HG02938 (cell line): ENCODE measurements at regions not wholly inside any gene's neighbourhood (a gene's known extent, or its start where the extent isn't known, plus 50 kb on each side); places are given as distances from the start of the nearest gene placed in this dataset.
A peak's percentile ranks its signal among the peaks of the same experiment; 100 is the strongest.
"Not testable (repeated sequence)": the region's sequence is repeated elsewhere in the genome, so short reads cannot be mapped to it uniquely, and the experiment has no call there.

ENCODE experiments used
- ATAC-seq: cut with Tn5 transposase; IDR thresholded peaks from one replicate; pipeline ENCODE4 v1.9.1; 2021; ENCODE audit warnings: mild to moderate bottlenecking, moderate library complexity; ENCODE audit not compliant: unreplicated experiment

DNA sequence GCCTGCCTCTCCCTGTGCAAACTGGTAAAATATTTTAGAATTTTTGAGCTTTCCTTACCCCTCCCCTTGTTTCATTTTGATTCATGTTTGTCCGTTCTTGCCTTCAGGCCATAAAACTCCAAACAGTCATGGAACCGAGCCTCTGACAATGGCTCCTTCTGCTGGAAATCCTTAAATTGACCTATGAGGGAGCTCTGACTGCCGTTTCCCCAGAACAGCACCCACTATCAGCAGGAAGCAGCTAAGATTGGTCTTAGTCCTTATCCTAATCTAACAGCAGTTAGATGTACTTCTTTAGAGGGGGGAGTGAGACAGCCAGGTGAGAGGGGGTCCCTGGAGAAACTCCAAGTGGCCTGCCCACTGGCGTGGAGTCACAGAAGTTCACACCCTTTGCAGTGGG, 106.7 kb downstream of the FAM174A start:
- no peak for ATAC-seq

DNA sequence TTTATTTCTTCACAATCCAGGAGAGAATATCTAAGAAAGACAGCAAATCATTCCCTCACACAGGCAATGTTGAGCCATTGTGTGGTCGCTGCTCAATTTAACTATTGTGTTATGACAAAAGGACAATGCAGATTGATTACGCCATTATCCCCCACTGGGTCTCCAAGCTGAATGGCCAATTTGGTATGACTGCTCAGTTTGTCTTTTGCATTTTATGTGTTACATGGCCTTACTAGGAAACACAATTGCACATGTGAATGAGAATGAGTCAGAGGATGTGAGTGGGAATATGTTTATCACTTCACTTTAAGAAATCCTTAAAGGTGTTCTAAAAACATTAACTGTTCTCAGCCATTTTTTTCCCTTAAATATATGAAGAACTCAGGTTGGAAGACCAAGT, 108.3 kb downstream of the FAM174A start:
- ATAC-seq, result no peak

DNA sequence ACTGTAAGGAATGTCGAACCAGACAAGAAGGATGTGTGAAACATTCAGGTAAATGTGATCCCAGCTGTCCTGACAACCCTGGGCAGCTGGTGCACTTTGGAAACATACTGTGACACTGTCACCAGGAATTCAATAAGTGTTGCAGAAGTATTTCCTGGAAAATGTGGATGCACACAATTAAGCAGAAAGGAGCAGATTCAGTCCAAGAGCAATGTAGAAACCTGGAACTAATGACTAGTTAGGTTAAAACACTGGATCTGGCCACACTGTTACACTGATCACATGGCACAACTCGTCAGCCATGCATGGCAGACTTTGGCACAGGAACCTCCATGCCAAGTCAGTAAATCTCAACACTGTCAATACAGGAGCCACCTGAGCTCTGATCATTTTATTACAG, 109.0 kb downstream of the FAM174A start:
- no peak for ATAC-seq

GRCh38 chr5:100644776-100645175, 109.6 kb downstream of the FAM174A start:
- no peak for ATAC-seq

- no peak for ATAC-seq
Observed at GRCh38 chr5:100646011-100646410, 110.8 kb downstream of the FAM174A start.

- no peak for ATAC-seq
Observed at GRCh38 chr5:100646691-100647090, 111.5 kb downstream of the FAM174A start.

GRCh38 chr5:100647461-100648230, 112.5 kb downstream of the FAM174A start:
- peak; percentile 83 for ATAC-seq

GRCh38 chr5:100654895-100655294, 119.7 kb downstream of the FAM174A start:
- ATAC-seq, result no peak

GRCh38 chr5:100656771-100657170, 121.6 kb downstream of the FAM174A start:
- not testable (repeated sequence) for ATAC-seq

DNA sequence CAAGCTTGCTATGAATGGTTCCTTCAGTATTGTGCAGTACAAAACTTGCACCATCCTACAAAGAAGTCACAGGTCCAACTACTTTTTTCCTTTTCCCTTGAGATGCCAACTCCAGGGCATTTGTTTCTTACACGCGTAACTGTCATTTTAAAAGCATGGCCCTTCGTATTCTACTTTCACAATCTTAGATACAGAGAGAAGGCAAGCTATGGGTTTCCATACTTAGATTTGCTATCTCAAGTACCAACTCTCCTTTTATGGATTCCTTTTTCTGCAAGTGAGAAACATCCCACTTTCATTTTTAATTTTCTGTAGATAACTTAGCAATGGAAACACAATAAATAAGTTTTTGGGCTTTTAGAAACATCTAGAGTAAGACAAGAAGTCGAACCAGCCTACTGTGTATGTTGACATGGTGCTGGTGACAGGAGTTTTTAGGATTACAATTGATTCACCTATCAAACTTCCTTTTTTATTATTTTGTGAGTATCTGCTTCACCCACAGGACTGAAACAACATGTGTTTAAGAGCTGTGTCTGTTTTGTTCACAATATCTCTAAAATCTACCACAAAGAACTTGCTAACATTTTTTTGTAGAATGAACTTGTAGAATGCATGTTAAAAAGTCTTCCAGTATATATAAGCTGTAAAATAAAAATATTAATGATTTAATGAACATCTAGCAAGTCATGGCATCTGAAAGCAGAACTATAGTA, 124.1 kb downstream of the FAM174A start:
- ATAC-seq, result no peak

DNA sequence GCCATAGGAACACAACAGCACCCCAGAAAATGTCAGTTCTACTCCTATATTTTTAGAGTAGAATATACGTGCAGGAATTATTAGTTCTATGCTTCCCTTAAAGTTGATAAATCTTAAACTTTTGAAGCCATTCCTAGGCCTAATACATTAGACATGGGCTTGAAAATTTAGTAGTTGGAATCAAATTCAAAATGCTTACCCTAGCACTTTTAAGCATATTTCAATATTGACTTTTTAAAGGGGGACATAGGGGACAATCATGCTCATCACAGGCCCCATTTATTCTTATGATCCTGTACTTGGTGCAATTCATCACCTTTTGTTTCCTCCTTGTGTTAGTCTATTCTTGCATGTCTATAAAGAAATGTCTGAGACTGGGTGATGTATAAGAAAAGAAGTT, 129.0 kb downstream of the FAM174A start:
- ATAC-seq, result no peak

GRCh38 chr5:100667161-100667630, 132.0 kb downstream of the FAM174A start:
- peak; percentile 76 for ATAC-seq

DNA sequence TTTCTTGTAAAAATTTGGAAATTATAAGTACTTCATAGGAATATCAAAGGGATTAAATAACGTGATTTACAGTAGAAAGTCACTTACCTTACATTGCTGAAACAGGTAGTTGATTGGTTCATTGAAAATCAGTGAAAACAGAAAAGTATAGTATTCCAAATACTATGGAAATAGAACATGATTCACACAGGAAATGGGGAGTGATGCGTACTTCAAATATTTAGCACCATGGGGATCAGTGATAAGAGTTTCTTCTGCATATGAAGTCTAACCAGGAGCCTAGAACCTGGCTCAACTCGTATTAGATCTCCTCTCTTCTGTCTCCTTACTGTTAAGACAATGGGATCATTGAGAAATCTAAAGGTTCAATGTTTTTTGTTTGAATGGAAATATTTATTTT, 133.3 kb downstream of the FAM174A start:
- no peak for ATAC-seq

GRCh38 chr5:100676817-100677631, 141.8 kb downstream of the FAM174A start:
- no peak for ATAC-seq

GRCh38 chr5:100682625-100683024, 147.5 kb downstream of the FAM174A start:
- no peak for ATAC-seq

DNA sequence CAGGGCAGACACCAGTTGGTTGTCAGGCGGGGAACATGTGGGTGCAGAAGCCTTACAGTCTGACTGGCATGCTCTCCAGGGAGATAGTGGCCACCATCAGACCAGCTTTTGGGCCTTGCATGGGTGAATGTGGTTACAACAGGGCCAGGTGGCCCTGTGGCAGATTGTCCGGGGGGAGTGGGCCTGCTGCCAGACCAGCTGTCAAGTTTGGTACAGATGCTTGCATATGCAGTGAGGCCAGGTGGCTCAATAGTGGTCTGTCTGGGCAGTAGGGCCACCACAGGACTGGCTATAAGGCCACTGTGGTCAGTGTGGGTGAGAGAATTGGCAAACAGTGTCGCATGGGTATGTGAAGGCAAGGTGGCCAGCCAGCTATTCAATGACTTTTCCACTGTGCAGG, 148.7 kb downstream of the FAM174A start:
- ATAC-seq, result no peak

GRCh38 chr5:100685122-100685521, 149.9 kb downstream of the FAM174A start:
- ATAC-seq, result not testable (repeated sequence)

DNA sequence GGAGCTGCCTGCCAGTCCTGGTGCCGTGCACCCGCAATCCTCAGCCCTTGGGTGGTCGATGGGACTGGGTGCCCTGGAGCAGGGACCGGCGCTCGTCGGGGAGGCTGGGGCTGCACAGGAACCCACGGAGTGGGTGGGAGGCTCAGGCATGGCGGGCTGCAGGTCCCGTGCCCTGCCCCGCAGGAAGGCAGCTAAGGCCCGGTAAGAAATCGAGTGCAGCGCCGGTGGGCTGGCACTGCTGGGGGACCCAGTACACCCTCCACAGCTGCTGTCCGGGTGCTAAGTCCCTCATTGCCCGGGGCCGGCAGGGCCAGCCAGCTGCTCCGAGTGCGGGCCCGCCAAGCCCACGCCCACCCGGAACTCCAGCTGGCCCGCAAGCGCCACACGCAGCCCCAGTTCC, 153.7 kb downstream of the FAM174A start:
- not testable (repeated sequence) for ATAC-seq

DNA sequence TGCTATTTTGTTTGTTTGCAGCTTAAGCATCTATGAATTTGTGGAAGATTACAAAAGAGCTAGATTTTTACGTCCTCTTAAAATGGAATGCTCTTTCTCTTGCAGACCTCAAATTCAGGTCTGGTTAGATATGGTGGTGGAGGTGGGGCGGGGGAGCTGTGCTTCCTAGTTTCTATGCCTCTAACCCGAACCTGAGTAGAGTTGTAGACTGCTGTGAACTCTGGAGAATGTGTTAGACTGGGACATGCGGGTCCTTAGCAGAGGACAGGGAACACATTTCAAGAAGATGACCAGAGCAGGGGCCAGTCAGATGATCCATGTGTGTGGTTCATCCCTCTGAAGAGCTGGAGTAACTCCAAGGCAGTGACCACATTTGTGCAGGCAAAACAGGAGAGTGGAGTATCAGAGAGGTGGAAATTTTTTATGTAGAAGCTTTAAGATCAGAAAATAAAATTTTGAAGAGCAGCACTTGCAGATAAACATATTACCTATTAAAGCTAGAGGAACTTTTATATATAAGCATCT, 154.9 kb downstream of the FAM174A start:
- no peak for ATAC-seq

- no peak for ATAC-seq
Observed at GRCh38 chr5:100691085-100691484, 155.9 kb downstream of the FAM174A start.

GRCh38 chr5:100691548-100691947, 156.4 kb downstream of the FAM174A start:
- ATAC-seq, result no peak
